ENCODE measurements at regions not wholly inside any gene's neighbourhood (a gene's known extent, or its start where the extent isn't known, plus 50 kb on each side); places are given as distances from the start of the nearest gene placed in this dataset.
A peak's percentile ranks its signal among the peaks of the same experiment; 100 is the strongest.

DNA sequence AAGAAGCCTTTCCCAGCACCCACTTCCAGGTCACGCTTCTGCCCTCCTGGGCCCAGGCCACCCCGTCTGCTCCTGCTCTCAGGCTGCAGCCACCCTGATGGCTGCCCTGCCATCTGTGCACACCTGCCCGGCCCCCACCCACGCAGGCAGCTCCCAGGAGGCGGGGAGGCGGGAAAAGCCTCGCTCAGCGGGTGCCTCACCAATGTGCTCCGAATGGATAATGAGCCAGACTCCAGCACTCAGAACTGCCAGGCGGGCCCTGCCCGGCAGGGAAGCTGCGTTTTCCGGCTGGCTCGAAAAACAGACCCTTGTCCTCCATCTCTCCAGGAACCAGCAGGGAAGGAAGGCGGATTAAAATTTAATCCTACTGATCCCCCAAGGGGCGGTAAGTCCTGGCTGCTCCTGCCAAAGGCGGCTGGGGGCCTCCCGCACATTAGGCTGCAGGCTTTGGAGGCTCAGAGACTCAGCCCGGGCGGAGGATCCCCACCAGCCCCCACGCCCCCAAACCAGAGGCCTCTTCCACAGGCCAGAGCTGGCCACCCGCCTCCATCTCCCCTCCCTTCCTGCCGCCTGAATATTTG is 104.0 kb downstream of the NCOR2 start:
- TF ChIP-seq, protein P1, sequence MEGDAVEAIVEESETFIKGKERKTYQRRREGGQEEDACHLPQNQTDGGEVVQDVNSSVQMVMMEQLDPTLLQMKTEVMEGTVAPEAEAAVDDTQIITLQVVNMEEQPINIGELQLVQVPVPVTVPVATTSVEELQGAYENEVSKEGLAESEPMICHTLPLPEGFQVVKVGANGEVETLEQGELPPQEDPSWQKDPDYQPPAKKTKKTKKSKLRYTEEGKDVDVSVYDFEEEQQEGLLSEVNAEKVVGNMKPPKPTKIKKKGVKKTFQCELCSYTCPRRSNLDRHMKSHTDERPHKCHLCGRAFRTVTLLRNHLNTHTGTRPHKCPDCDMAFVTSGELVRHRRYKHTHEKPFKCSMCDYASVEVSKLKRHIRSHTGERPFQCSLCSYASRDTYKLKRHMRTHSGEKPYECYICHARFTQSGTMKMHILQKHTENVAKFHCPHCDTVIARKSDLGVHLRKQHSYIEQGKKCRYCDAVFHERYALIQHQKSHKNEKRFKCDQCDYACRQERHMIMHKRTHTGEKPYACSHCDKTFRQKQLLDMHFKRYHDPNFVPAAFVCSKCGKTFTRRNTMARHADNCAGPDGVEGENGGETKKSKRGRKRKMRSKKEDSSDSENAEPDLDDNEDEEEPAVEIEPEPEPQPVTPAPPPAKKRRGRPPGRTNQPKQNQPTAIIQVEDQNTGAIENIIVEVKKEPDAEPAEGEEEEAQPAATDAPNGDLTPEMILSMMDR (conservative IDR thresholded peaks at IDR 0.05), result no peak
- Mint-ChIP-seq H3K9me3 (peaks cover 14% of the 10 kb centered on the region), H3K27me3 (ENCODE audit: insufficient read depth) (no peaks in the 10 kb centered on the region), H3K36me3 (ENCODE audit: low read depth) (peaks cover 63% of the 10 kb centered on the region), H3K4me3 (no peak overlapping the region), H3K4me1 (peaks cover 18% of the 10 kb centered on the region), H3K27ac (peak overlapping the region; percentile 63)
- H3K4me1 ChIP-seq (ENCODE audit: control insufficient read depth, insufficient read depth, low read length), result no peaks in the 10 kb centered on the region
- no peak overlapping the region for H3K9ac ChIP-seq (ENCODE audit: extremely low read depth, low read length, poor library complexity, severe bottlenecking)
- H3K27me3 ChIP-seq (ENCODE audit: control insufficient read depth, insufficient read depth, low read length, poor library complexity, severe bottlenecking), result no peaks in the 10 kb centered on the region
- WGBS, 2 experiments (ENCODE audit: insufficient coverage in 1 of 2, insufficient read length in 1 of 2), result 81% methylated on average over 23 of the region's 23 CpGs; no CpG with 5 or more reads in 1 of the 2 experiments
- H3K27ac ChIP-seq (ENCODE audit: low read depth, low read length), result peak overlapping the region; percentile 73
- H3K4me3 ChIP-seq (ENCODE audit: low read length), result no peak overlapping the region
- DNase-seq, result no peak
- peaks cover 12% of the 10 kb centered on the region for H3K9me3 ChIP-seq (ENCODE audit: control insufficient read depth, low read length)
- H3K36me3 ChIP-seq (ENCODE audit: control insufficient read depth, insufficient read depth, low read length), result peaks cover 37% of the 10 kb centered on the region

DNA sequence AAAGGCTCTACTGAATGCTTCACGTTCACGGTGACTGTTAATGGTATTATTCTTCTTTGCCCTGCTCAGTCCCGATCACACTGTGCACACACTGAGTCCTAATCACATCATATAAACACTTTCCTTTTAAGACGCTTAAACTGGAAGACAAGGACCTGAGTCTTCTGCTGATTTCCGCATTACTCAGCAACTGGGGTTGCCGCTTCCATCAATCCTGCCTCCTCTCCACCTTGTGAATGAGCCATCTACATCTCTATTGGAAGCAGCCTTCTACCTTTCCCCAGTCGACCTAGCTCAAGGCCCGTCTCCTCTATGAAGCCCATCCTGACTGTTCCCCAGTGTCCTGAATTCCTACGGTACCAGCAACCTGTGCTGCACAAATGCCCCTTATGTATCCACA is 104.7 kb downstream of the NCOR2 start:
- no peak for DNase-seq
- H3K4me3 ChIP-seq (ENCODE audit: low read length), result no peak overlapping the region
- no peaks in the 10 kb centered on the region for H3K27me3 ChIP-seq (ENCODE audit: control insufficient read depth, insufficient read depth, low read length, poor library complexity, severe bottlenecking)
- Mint-ChIP-seq H3K27me3 (ENCODE audit: insufficient read depth) (no peaks in the 10 kb centered on the region), H3K4me3 (no peak overlapping the region), H3K36me3 (ENCODE audit: low read depth) (peaks cover 66% of the 10 kb centered on the region), H3K27ac (peak overlapping the region; percentile 63), H3K4me1 (peaks cover 20% of the 10 kb centered on the region), H3K9me3 (peaks cover 14% of the 10 kb centered on the region)
- no peak overlapping the region for H3K9ac ChIP-seq (ENCODE audit: extremely low read depth, low read length, poor library complexity, severe bottlenecking)
- H3K9me3 ChIP-seq (ENCODE audit: control insufficient read depth, low read length), result peaks cover 12% of the 10 kb centered on the region
- WGBS, 2 experiments (ENCODE audit: insufficient coverage in 1 of 2, insufficient read length in 1 of 2), result 86 to 88% methylated on average over 8 to 9 of the region's 9 CpGs
- peaks cover 37% of the 10 kb centered on the region for H3K36me3 ChIP-seq (ENCODE audit: control insufficient read depth, insufficient read depth, low read length)
- no peaks in the 10 kb centered on the region for H3K4me1 ChIP-seq (ENCODE audit: control insufficient read depth, insufficient read depth, low read length)
- TF ChIP-seq, protein P1 (conservative IDR thresholded peaks at IDR 0.05), result no peak
- peak overlapping the region; percentile 73 for H3K27ac ChIP-seq (ENCODE audit: low read depth, low read length)

DNA sequence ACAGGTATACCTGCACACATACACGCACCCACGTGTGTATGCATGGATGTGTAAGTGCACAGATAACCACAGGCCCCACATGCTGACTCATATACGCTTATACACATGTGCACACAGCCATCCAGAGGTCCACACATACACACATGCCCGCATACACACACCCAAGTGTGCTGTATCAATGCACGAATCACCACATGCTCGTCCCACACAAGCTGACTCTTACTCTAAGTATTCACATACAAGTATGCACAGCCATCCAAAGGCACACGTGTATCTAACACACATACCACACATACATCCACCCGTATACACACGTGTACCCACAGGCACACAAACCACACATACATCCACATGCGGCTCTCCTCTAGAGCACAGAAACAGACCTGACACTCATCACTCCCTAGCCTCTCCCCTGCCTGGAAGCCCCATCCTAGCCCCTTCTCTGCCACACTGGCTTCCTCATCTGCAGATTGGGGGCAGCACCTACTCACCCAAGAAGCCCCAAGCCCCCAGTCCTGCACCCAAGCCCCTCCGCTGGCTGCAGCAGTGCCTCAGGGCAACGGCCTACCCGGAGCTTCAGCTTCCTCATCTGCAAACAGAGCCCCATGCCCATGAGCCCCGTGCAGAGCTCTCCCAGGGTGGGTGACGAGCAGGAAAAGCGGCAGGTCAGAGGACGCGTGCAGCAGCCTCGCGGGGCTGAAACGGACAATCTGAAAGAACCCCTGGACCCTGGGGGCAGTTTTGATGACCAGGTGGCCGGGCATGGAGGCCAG is 105.4 kb downstream of the NCOR2 start:
- Mint-ChIP-seq H3K36me3 (ENCODE audit: low read depth) (peaks cover 66% of the 10 kb centered on the region), H3K27ac (peak overlapping the region; percentile 72), H3K4me3 (no peak overlapping the region), H3K27me3 (ENCODE audit: insufficient read depth) (no peaks in the 10 kb centered on the region), H3K4me1 (peaks cover 20% of the 10 kb centered on the region), H3K9me3 (peaks cover 14% of the 10 kb centered on the region)
- Histone ChIP-seq H3K36me3 (ENCODE audit: control insufficient read depth, insufficient read depth, low read length) (peaks cover 37% of the 10 kb centered on the region), H3K27ac (ENCODE audit: low read depth, low read length) (peak overlapping the region; percentile 2), H3K4me3 (ENCODE audit: low read length) (no peak overlapping the region), H3K9me3 (ENCODE audit: control insufficient read depth, low read length) (peaks cover 12% of the 10 kb centered on the region), H3K4me1 (ENCODE audit: control insufficient read depth, insufficient read depth, low read length) (no peaks in the 10 kb centered on the region), H3K9ac (ENCODE audit: extremely low read depth, low read length, poor library complexity, severe bottlenecking) (no peak overlapping the region), H3K27me3 (ENCODE audit: control insufficient read depth, insufficient read depth, low read length, poor library complexity, severe bottlenecking) (no peaks in the 10 kb centered on the region)
- WGBS, 2 experiments (ENCODE audit: insufficient coverage in 1 of 2, insufficient read length in 1 of 2), result 91 to 93% methylated on average over 4 to 22 of the region's 22 CpGs
- no peak for DNase-seq
- TF ChIP-seq, protein P1 (conservative IDR thresholded peaks at IDR 0.05), result no peak

Measured in endodermal cell (in vitro differentiated cells).